Adrenal gland (tissue), 5 donors: ENCODE measurements at regions not wholly inside any gene's neighbourhood (a gene's known extent, or its start where the extent isn't known, plus 50 kb on each side); places are given as distances from the start of the nearest gene placed in this dataset.

ENCODE experiments used
- CTCF ChIP-seq, 6 experiments: fragments of 450-650 bp in 4 of 6; fragments of 200-600 bp in 2 of 6; sonication (generic) in 1 of 6; IDR thresholded peaks; 1 replicate in 5 of 6; 2 replicates in 1 of 6; pipeline versions ENCODE4 v1.5.1 to v1.8.0; 2016 to 2021; ENCODE audit warnings: antibody characterized with exemption in 6 of 6, mild to moderate bottlenecking in 2 of 6, moderate library complexity in 1 of 6
- POLR2A ChIP-seq, 2 donors: fragments of 450-650 bp; IDR thresholded peaks; one replicate each; pipeline ENCODE4 v1.6.1; 2017; ENCODE audit warnings: antibody characterized with exemption in 2 of 2, mild to moderate bottlenecking in 2 of 2, moderate library complexity in 1 of 2
- donor health status: DM: no; HTN: no; CAD: no.

- TF ChIP-seq CTCF (IDR thresholded peaks at IDR 0.05), result no peak
- no peak for TF ChIP-seq POLR2A (IDR thresholded peaks at IDR 0.05)
Observed at GRCh38 chr20:6209093-6209492, 86.3 kb upstream of the FERMT1 start.
